ENCODE measurements at regions not wholly inside any gene's neighbourhood (a gene's known extent, or its start where the extent isn't known, plus 50 kb on each side); places are given as distances from the start of the nearest gene placed in this dataset.

DNA sequence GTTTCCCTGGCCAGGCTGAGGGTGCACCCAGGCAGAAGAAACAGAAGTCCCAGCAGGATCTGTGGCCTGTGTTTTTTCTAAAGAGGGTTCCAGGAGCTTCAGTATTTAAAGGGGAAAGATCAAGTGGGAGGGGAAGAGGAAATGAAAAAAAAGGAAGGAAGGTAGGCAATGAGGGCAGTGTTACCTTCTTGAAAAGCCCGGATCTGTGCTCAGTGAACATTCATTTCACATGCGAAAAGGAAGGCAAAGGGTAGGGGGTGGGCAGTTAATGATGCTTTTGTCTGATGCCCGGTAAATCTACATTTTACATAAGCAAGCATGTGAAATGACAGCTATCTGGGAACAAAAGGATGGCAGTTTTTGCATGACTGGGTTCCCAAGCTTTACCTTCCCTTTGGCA, 326.2 kb downstream of the UQCRFS1 start:
- no peak for DNase-seq
- H3K27me3 ChIP-seq, result no peaks in the 10 kb centered on the region
- H3K4me3 ChIP-seq, result no peak overlapping the region
- H3K4me1 ChIP-seq, result peaks cover 7% of the 10 kb centered on the region
- no peaks in the 10 kb centered on the region for H3K36me3 ChIP-seq (replicated peaks in 1 of 2; ENCODE audit: insufficient read depth in 1 of 2, low read depth in 2 of 2)
- WGBS, 2 donors, result 48 to 50% methylated on average over 3 of the region's 3 CpGs
- ATAC-seq, result no peak
- H3K27ac ChIP-seq, result no peak overlapping the region
- H3K9me3 ChIP-seq, result no peaks in the 10 kb centered on the region
- intact Hi-C loops (cut with DNase I), result loop anchor here (10.0 kb wide), 1 partner anchor 412 kb away; no protein-coding TSS in a partner anchor
- TF ChIP-seq, protein P1, sequence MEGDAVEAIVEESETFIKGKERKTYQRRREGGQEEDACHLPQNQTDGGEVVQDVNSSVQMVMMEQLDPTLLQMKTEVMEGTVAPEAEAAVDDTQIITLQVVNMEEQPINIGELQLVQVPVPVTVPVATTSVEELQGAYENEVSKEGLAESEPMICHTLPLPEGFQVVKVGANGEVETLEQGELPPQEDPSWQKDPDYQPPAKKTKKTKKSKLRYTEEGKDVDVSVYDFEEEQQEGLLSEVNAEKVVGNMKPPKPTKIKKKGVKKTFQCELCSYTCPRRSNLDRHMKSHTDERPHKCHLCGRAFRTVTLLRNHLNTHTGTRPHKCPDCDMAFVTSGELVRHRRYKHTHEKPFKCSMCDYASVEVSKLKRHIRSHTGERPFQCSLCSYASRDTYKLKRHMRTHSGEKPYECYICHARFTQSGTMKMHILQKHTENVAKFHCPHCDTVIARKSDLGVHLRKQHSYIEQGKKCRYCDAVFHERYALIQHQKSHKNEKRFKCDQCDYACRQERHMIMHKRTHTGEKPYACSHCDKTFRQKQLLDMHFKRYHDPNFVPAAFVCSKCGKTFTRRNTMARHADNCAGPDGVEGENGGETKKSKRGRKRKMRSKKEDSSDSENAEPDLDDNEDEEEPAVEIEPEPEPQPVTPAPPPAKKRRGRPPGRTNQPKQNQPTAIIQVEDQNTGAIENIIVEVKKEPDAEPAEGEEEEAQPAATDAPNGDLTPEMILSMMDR (IDR thresholded peaks at IDR 0.05), result no peak
- no peak for TF ChIP-seq POLR2A (IDR thresholded peaks at IDR 0.05)

DNA sequence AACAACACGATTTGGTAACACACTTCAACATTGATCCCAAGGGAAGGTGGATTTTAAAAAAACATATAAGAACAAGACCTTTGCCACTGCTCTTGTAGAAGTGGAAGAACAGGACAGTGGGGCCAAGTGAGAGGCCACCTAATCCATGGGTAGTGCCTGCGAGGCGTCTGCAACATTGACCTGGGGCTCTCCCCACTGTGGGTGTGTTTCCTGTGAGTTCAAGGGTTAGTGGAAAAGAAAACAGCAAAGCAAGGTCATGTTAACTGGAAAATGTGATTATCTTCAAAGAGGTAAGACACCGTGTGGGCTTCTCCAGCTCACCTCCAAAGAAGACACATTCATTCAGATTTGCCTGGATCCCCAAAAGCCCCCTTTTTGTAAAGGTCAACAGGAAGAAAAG, 327.0 kb downstream of the UQCRFS1 start:
- Histone ChIP-seq H3K4me3 (no peak overlapping the region), H3K9me3 (no peaks in the 10 kb centered on the region), H3K4me1 (peaks cover 7% of the 10 kb centered on the region), H3K36me3 (replicated peaks in 1 of 2; ENCODE audit: insufficient read depth in 1 of 2, low read depth in 2 of 2) (no peaks in the 10 kb centered on the region), H3K27me3 (no peaks in the 10 kb centered on the region), H3K27ac (no peak overlapping the region)
- TF ChIP-seq POLR2A (IDR thresholded peaks at IDR 0.05), result no peak
- TF ChIP-seq, protein P1 (IDR thresholded peaks at IDR 0.05), result no peak
- intact Hi-C loops (cut with DNase I), result loop anchor here (10.0 kb wide), 1 partner anchor 411 kb away; no protein-coding TSS in a partner anchor
- ATAC-seq (no peak), DNase-seq (no peak)
- 25 to 34% methylated on average over 4 of the region's 4 CpGs for WGBS, 2 donors

DNA sequence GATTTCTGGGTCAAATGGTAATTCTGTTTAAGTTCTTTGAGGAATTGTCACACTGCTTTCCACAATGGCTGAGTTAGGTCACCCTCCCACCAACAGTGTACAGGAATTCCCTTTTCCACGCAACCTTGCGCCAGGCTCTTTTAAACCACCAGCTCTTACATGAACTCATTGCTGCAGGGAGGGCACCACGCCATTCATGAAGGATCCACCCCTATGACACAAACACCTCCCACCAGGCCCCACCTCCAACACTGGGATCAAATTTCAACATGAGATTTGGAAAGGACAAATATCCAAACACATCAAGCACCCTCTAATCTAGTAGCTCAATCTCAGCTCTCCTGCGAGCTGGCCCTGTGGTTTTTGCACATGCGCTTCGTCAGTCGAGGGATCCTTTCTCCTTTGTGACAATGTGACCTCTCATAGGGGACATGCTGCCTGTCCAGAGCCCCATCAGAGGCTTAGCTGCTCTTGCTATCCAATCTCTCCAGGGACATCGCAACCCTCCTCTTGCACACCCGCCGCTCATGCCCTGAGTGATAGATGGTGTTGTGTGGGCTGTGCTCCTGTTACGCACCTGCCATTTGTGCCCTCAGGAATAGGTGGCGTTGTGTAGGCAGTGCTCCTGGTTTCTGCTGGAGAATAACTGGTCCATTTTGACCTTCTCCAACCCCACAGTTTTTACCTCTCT, 328.0 kb downstream of the UQCRFS1 start:
- no peak for DNase-seq
- intact Hi-C loops (cut with DNase I), result loop anchor here (5.0 to 10.0 kb wide), 2 partner anchors 148 to 410 kb away; no protein-coding TSS in a partner anchor
- no peak overlapping the region for H3K27ac ChIP-seq
- H3K27me3 ChIP-seq, result no peaks in the 10 kb centered on the region
- no peak overlapping the region for H3K4me3 ChIP-seq
- H3K36me3 ChIP-seq (replicated peaks in 1 of 2; ENCODE audit: insufficient read depth in 1 of 2, low read depth in 2 of 2), result no peaks in the 10 kb centered on the region
- no peak for ATAC-seq
- H3K4me1 ChIP-seq, result peaks cover 7% of the 10 kb centered on the region
- H3K9me3 ChIP-seq, result no peaks in the 10 kb centered on the region
- no peak for TF ChIP-seq POLR2A (IDR thresholded peaks at IDR 0.05)
- TF ChIP-seq, protein P1 (IDR thresholded peaks at IDR 0.05), result no peak
- 63 to 74% methylated on average over 12 of the region's 12 CpGs for whole genome bisulfite sequencing, 2 donors

DNA sequence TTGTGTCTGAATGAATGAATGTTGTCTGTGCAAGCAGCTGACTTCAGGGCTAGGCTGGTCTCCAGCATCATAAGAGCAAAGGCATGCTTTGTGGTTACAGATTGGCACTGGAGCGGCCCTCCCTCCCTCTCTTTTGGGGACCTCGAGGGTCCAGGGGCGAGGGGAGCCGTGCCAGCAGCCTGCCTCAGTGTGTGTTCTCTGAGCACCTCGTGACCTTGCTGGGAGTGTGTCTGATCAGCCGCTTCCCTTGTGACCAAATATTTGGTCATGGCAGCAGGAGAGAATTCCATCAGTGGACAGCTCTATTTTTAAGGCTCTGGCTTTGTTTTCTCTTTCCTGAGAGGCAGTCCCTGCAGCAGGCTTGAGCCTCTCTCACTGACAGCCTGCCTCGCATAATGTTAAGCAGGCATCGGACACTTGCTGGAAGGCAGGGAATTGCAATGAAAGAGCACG, 329.7 kb downstream of the UQCRFS1 start:
- Histone ChIP-seq H3K36me3 (replicated peaks in 1 of 2; ENCODE audit: insufficient read depth in 1 of 2, low read depth in 2 of 2) (no peaks in the 10 kb centered on the region), H3K27ac (no peak overlapping the region), H3K4me3 (no peak overlapping the region), H3K9me3 (no peaks in the 10 kb centered on the region), H3K4me1 (peaks cover 7% of the 10 kb centered on the region), H3K27me3 (no peaks in the 10 kb centered on the region)
- ATAC-seq (no peak), DNase-seq (peak in 1 of 4 donors; percentile 7)
- TF ChIP-seq, protein P1 (IDR thresholded peaks at IDR 0.05), result no peak
- TF ChIP-seq POLR2A (IDR thresholded peaks at IDR 0.05), result no peak
- intact Hi-C loops (cut with DNase I), result loop anchor here (5.0 to 10.0 kb wide), 2 partner anchors 146 to 408 kb away; no protein-coding TSS in a partner anchor
- WGBS, 2 donors, result 34 to 50% methylated on average over 7 to 9 of the region's 9 CpGs
